ENCODE measurements at regions not wholly inside any gene's neighbourhood (a gene's known extent, or its start where the extent isn't known, plus 50 kb on each side); places are given as distances from the start of the nearest gene placed in this dataset.

GRCh38 chr13:43986421-43986981 is 106.8 kb downstream of the LACC1 start:
- WGBS (ENCODE audit: extremely low coverage, insufficient read length, low lambda C conversion rate), result no CpG with 5 or more reads among the region's 3 CpGs
- H3T11ph ChIP-seq (ENCODE audit: low read length), result no peak overlapping the region
- no peak overlapping the region for H2BK15ac ChIP-seq (ENCODE audit: low read depth, low read length)
- no peak overlapping the region for H3K23ac ChIP-seq (ENCODE audit: insufficient read length, low read depth, low read length)
- no peak overlapping the region for H2BK5ac ChIP-seq (ENCODE audit: insufficient read length, low read length)
- Mint-ChIP-seq H3K9me3 (no peaks in the 10 kb centered on the region), H3K27me3 (ENCODE audit: low read depth) (no peaks in the 10 kb centered on the region), H3K4me3 (no peak overlapping the region), H3K27ac (no peak overlapping the region), H3K4me1 (peaks cover 9 to 11% of the 10 kb centered on the region in 2 experiments), H3K36me3 (ENCODE audit: insufficient read depth in 1 of 3, low read depth in 3 of 3) (no peaks in the 10 kb centered on the region)
- no peak overlapping the region for H2BK12ac ChIP-seq (ENCODE audit: insufficient read length, low read depth, low read length)
- H3K4me1 ChIP-seq (ENCODE audit: insufficient read depth, low read length), result peaks cover under 1% of the 10 kb centered on the region; the same call in 1 of the 2 replicates
- no peak overlapping the region for H4K91ac ChIP-seq (ENCODE audit: insufficient read length, low read depth, low read length)
- TF ChIP-seq CTCF (conservative IDR thresholded peaks at IDR 0.05), result 0 out of 3 replicates have a peak, but pooled peaks have one; percentile 11
- no peak overlapping the region for H3K27ac ChIP-seq (ENCODE audit: insufficient read length, low read depth, low read length)
- H3K79me2 ChIP-seq (ENCODE audit: insufficient read depth, low read length), result no peaks in the 10 kb centered on the region
- H3K9me3 ChIP-seq (ENCODE audit: control insufficient read depth, low read depth, low read length), result no peaks in the 10 kb centered on the region
- no peak overlapping the region for H2AK5ac ChIP-seq (ENCODE audit: insufficient read length, low read length)
- H4K5ac ChIP-seq (ENCODE audit: insufficient read length, low read depth, low read length), result no peak overlapping the region
- no peak overlapping the region for H4K8ac ChIP-seq (replicated peaks; ENCODE audit: insufficient read length, low read depth, low read length)
- no peaks in the 10 kb centered on the region for H3K27me3 ChIP-seq (ENCODE audit: insufficient read depth, low read length)
- H3K18ac ChIP-seq (ENCODE audit: insufficient read length, low read depth, low read length), result no peak overlapping the region
- H3K79me1 ChIP-seq (ENCODE audit: insufficient read depth, low read depth, low read length, poor library complexity, severe bottlenecking), result no peaks in the 10 kb centered on the region
- no peak overlapping the region for H3K4me2 ChIP-seq (ENCODE audit: insufficient read depth, insufficient read length, low read length)
- no peak overlapping the region for H3K56ac ChIP-seq (ENCODE audit: insufficient read length, low read depth, low read length)
- H2BK120ac ChIP-seq (ENCODE audit: low read depth, low read length, poor library complexity, severe bottlenecking), result no peak overlapping the region
- H3K9ac ChIP-seq (ENCODE audit: extremely low read depth, insufficient read length, low read length), result no peak overlapping the region
- H2AFZ ChIP-seq (ENCODE audit: low read length), result no peak overlapping the region
- H3K4ac ChIP-seq (ENCODE audit: low read depth, low read length), result no peak overlapping the region
- no peaks in the 10 kb centered on the region for H3K23me2 ChIP-seq (ENCODE audit: insufficient read length, low read depth, low read length, poor library complexity, severe bottlenecking)
- H2BK20ac ChIP-seq (ENCODE audit: low read depth, low read length, poor library complexity, severe bottlenecking), result no peak overlapping the region
- H3K14ac ChIP-seq (ENCODE audit: insufficient read depth, low read length), result no peak overlapping the region
- no peak for DNase-seq
- no peaks in the 10 kb centered on the region for H4K20me1 ChIP-seq (ENCODE audit: control insufficient read depth, insufficient read depth, insufficient read length)

Data from H9 (cell line).